HG03432 (cell line): ENCODE measurements at regions not wholly inside any gene's neighbourhood (a gene's known extent, or its start where the extent isn't known, plus 50 kb on each side); places are given as distances from the start of the nearest gene placed in this dataset.
"Not testable (repeated sequence)": the region's sequence is repeated elsewhere in the genome, so short reads cannot be mapped to it uniquely, and the experiment has no call there.

Source experiments
- ATAC-seq: cut with Tn5 transposase; IDR thresholded peaks from one replicate; pipeline ENCODE4 v1.9.1; 2021; ENCODE audit warnings: mild to moderate bottlenecking, moderate library complexity; ENCODE audit not compliant: unreplicated experiment

GRCh38 chr5:86671536-86671935, 53.8 kb downstream of the COX7C start:
- ATAC-seq, result no peak

GRCh38 chr5:86674069-86674468, 56.3 kb downstream of the COX7C start:
- ATAC-seq, result no peak

GRCh38 chr5:86675311-86675710, 57.6 kb downstream of the COX7C start:
- no peak for ATAC-seq

GRCh38 chr5:86679529-86679928, 61.8 kb downstream of the COX7C start:
- ATAC-seq, result peak; percentile 81

GRCh38 chr5:86679949-86680348, 62.2 kb downstream of the COX7C start:
- no peak for ATAC-seq

GRCh38 chr5:86684222-86684621, 66.5 kb downstream of the COX7C start:
- no peak for ATAC-seq

- ATAC-seq, result no peak
Observed at GRCh38 chr5:86686046-86686445, 68.3 kb downstream of the COX7C start.

GRCh38 chr5:86688406-86688805, 70.7 kb downstream of the COX7C start:
- no peak for ATAC-seq

- no peak for ATAC-seq
Observed at GRCh38 chr5:86689103-86689729, 71.5 kb downstream of the COX7C start.

GRCh38 chr5:86709157-86709881, 91.6 kb downstream of the COX7C start:
- no peak for ATAC-seq

- no peak for ATAC-seq
Observed at GRCh38 chr5:86716121-86716520, 98.4 kb downstream of the COX7C start.

- not testable (repeated sequence) for ATAC-seq
Observed at GRCh38 chr5:86731319-86732117, 113.8 kb downstream of the COX7C start.

GRCh38 chr5:86735370-86735769, 117.6 kb downstream of the COX7C start:
- ATAC-seq, result no peak

GRCh38 chr5:86737579-86737978, 119.8 kb downstream of the COX7C start:
- ATAC-seq, result no peak

GRCh38 chr5:86748538-86749105, 130.9 kb downstream of the COX7C start:
- no peak for ATAC-seq

- ATAC-seq, result no peak
Observed at GRCh38 chr5:86749841-86750240, 132.1 kb downstream of the COX7C start.

GRCh38 chr5:86756839-86757238, 139.1 kb downstream of the COX7C start:
- no peak for ATAC-seq

- ATAC-seq, result peak; percentile 74
Observed at GRCh38 chr5:86757824-86758223, 140.1 kb downstream of the COX7C start.

- ATAC-seq, result no peak
Observed at GRCh38 chr5:86760661-86761060, 142.9 kb downstream of the COX7C start.

- no peak for ATAC-seq
Observed at GRCh38 chr5:86763929-86764328, 146.2 kb downstream of the COX7C start.

GRCh38 chr5:86765778-86766502, 148.2 kb downstream of the COX7C start:
- ATAC-seq, result no peak
